ENCODE measurements at regions not wholly inside any gene's neighbourhood (a gene's known extent, or its start where the extent isn't known, plus 50 kb on each side); places are given as distances from the start of the nearest gene placed in this dataset.

GRCh38 chr4:26144526-26145155 is 176.2 kb upstream of the RBPJ start:
- TF ChIP-seq CTCF (IDR thresholded peaks at IDR 0.05; ENCODE audit: low read length) (no peak), EZH2 (IDR thresholded peaks at IDR 0.05; ENCODE audit: borderline replicate concordance, low read length) (no peak)

Measured in OCI-LY1 (cell line).